Mucosa of gallbladder (tissue), 1 donor: ENCODE measurements at regions not wholly inside any gene's neighbourhood (a gene's known extent, or its start where the extent isn't known, plus 50 kb on each side); places are given as distances from the start of the nearest gene placed in this dataset.
"Not testable (repeated sequence)": the region's sequence is repeated elsewhere in the genome, so short reads cannot be mapped to it uniquely, and the experiment has no call there.

Experiments
- DNase-seq: peaks from one replicate; pipeline ENCODE4 v3.0.0-alpha.2; 2020; ENCODE audit warnings: low spot score
- donor health status: DM: no; HTN: no; CAD: no.

- peak; percentile 18 for DNase-seq
These were observed 254.0 kb upstream of the USP15 start for GRCh38 chr12:62006076-62006732.

- no peak for DNase-seq
These were observed 251.5 kb upstream of the USP15 start for GRCh38 chr12:62008703-62009102.

GRCh38 chr12:62009445-62009844 is 250.8 kb upstream of the USP15 start:
- DNase-seq = no peak

- DNase-seq = not testable (repeated sequence)
These were observed 249.8 kb upstream of the USP15 start for GRCh38 chr12:62010331-62010906.

- DNase-seq = not testable (repeated sequence)
These were observed 249.2 kb upstream of the USP15 start for GRCh38 chr12:62010973-62011372.

- DNase-seq = no peak
These were observed 245.9 kb upstream of the USP15 start for GRCh38 chr12:62014330-62014729.

GRCh38 chr12:62016021-62016420 is 244.2 kb upstream of the USP15 start:
- no peak for DNase-seq

GRCh38 chr12:62021808-62022207 is 238.4 kb upstream of the USP15 start:
- DNase-seq = no peak

GRCh38 chr12:62028536-62028935 is 231.7 kb upstream of the USP15 start:
- DNase-seq = no peak

GRCh38 chr12:62032870-62033269 is 227.3 kb upstream of the USP15 start:
- DNase-seq = no peak

GRCh38 chr12:62044450-62045135 is 215.6 kb upstream of the USP15 start:
- no peak for DNase-seq

- no peak for DNase-seq
These were observed 215.0 kb upstream of the USP15 start for GRCh38 chr12:62045211-62045610.

- no peak for DNase-seq
These were observed 209.4 kb upstream of the USP15 start for GRCh38 chr12:62050785-62051184.

GRCh38 chr12:62069976-62070375 is 190.2 kb upstream of the USP15 start:
- no peak for DNase-seq

- not testable (repeated sequence) for DNase-seq
These were observed 187.0 kb upstream of the USP15 start for GRCh38 chr12:62073236-62073635.

- DNase-seq = no peak
These were observed 184.3 kb upstream of the USP15 start for GRCh38 chr12:62075870-62076269.

- no peak for DNase-seq
These were observed 182.2 kb upstream of the USP15 start for GRCh38 chr12:62078020-62078419.

- no peak for DNase-seq
These were observed 177.8 kb upstream of the USP15 start for GRCh38 chr12:62082448-62082847.

- no peak for DNase-seq
These were observed 162.1 kb upstream of the USP15 start for GRCh38 chr12:62098132-62098531.

- no peak for DNase-seq
These were observed 156.5 kb upstream of the USP15 start for GRCh38 chr12:62103748-62104147.

GRCh38 chr12:62106547-62107185 is 153.5 kb upstream of the USP15 start:
- no peak for DNase-seq

GRCh38 chr12:62113366-62114011 is 146.7 kb upstream of the USP15 start:
- no peak for DNase-seq
